H1 (cell line): ENCODE measurements at regions not wholly inside any gene's neighbourhood (a gene's known extent, or its start where the extent isn't known, plus 50 kb on each side); places are given as distances from the start of the nearest gene placed in this dataset.

ENCODE experiments used
- CTCF ChIA-PET: fragments of 300-600 bp; sonication (Branson Sonifier 250); formaldehyde crosslinking; loops from one replicate; lab custom pipeline; 2021; ENCODE audit not compliant: partially characterized antibody; lab: Charles Lee
- POLR2A ChIA-PET: fragments of 300-600 bp; sonication (Branson Sonifier 250); formaldehyde crosslinking; loops from one replicate; lab custom pipeline; 2021; ENCODE audit warnings: inconsistent platforms; ENCODE audit not compliant: partially characterized antibody; lab: Charles Lee
- DNase-seq, 2 experiments: peaks; one replicate each; pipeline versions ENCODE4 v3.0.0 to v3.0.0-alpha.2; 2010 to 2022; ENCODE audit warnings: low spot score in 2 of 2, low read depth in 1 of 2, mixed read lengths in 1 of 2
- FAIRE-seq: peaks from 2 replicates; lab custom pipeline; 2011; peaks lifted over from hg19 to GRCh38; lab: Jason Lieb, UNC
- H2AFZ ChIP-seq: 2 replicates; pipeline ENCODE4 v1.8.1; 2012; ENCODE audit warnings: low read length, inconsistent platforms
- H2AK5ac ChIP-seq: 2 replicates; pipeline ENCODE4 v1.6.1; 2013; ENCODE audit warnings: low read depth, low read length
- H2BK120ac ChIP-seq: replicated peaks from 2 replicates; pipeline ENCODE3; 2013; ENCODE audit warnings: low read depth, low read length, inconsistent platforms
- H2BK12ac ChIP-seq: 2 replicates; pipeline ENCODE4 v1.6.1; 2013; ENCODE audit warnings: low read depth, low read length
- H2BK15ac ChIP-seq: 2 replicates; pipeline ENCODE4 v1.6.1; 2013; ENCODE audit warnings: low read length
- H2BK20ac ChIP-seq: 2 replicates; pipeline ENCODE4 v1.6.1; 2013; ENCODE audit warnings: low read length
- H2BK5ac ChIP-seq: 2 replicates; pipeline ENCODE4 v1.6.1; 2013; ENCODE audit warnings: low read depth, low read length
- H3K14ac ChIP-seq: 2 replicates; pipeline ENCODE4 v1.6.1; 2013; ENCODE audit warnings: inconsistent platforms; ENCODE audit not compliant: insufficient read length
- H3K18ac ChIP-seq: 2 replicates; pipeline ENCODE4 v1.6.1; 2013; ENCODE audit warnings: low read length; ENCODE audit errors: extremely low read depth
- H3K23ac ChIP-seq: 2 replicates; pipeline ENCODE4 v1.6.1; 2013; ENCODE audit warnings: inconsistent platforms; ENCODE audit not compliant: insufficient read length
- H3K23me2 ChIP-seq: 2 replicates; pipeline ENCODE4 v1.6.1; 2013; ENCODE audit warnings: low read depth, low read length
- H3K27ac ChIP-seq: 2 replicates; pipeline ENCODE4 v1.6.1; 2011; ENCODE audit warnings: low read depth, low read length, inconsistent platforms
- H3K27me3 ChIP-seq, 4 experiments: replicated peaks in 1 of 4; 1 replicate in 1 of 4; 2 replicates in 3 of 4; pipeline versions ENCODE4 v1.6.1 to v1.8.1; 2011 to 2013; ENCODE audit warnings: low read length in 3 of 4, mild to moderate bottlenecking in 3 of 4, inconsistent platforms in 2 of 4, mixed read lengths in 2 of 4, moderate library complexity in 1 of 4; ENCODE audit not compliant: control insufficient read depth in 3 of 4, insufficient read depth in 3 of 4; ENCODE audit errors: extremely low read depth in 1 of 4
- H3K36me3 ChIP-seq, 4 experiments: 2 replicates each; pipeline versions ENCODE4 v1.6.1 to v1.8.1; 2011 to 2013; ENCODE audit warnings: mild to moderate bottlenecking in 4 of 4, low read length in 3 of 4, moderate library complexity in 2 of 4, control low read depth in 1 of 4, inconsistent platforms in 1 of 4; ENCODE audit not compliant: insufficient read depth in 4 of 4, control insufficient read depth in 2 of 4
- H3K4ac ChIP-seq: replicated peaks from 2 replicates; pipeline ENCODE3; 2013; ENCODE audit warnings: low read length, low read depth, mixed read lengths, inconsistent platforms; ENCODE audit not compliant: insufficient read length
- H3K4me1 ChIP-seq, 4 experiments: replicated peaks in 1 of 4; 1 replicate in 1 of 4; 2 replicates in 3 of 4; pipeline versions ENCODE4 v1.6.1 to v1.8.1; 2011 to 2013; ENCODE audit warnings: low read length in 3 of 4, inconsistent platforms in 2 of 4, mixed read lengths in 1 of 4; ENCODE audit not compliant: insufficient read depth in 4 of 4, control insufficient read depth in 3 of 4
- H3K4me2 ChIP-seq, 2 experiments: 2 replicates each; pipeline versions ENCODE4 v1.6.1 to v1.8.1; 2011 to 2013; ENCODE audit warnings: low read depth in 2 of 2, low read length in 2 of 2, control low read depth in 1 of 2, inconsistent platforms in 1 of 2, mild to moderate bottlenecking in 1 of 2; ENCODE audit not compliant: insufficient read depth in 1 of 2
- H3K4me3 ChIP-seq, 4 experiments: fragments of 200-600, 300-600 bp in 1 of 4; sonication (generic), shearing (Covaris generic), sonication (Bioruptor Twin) in 1 of 4; 2 replicates each; pipeline versions ENCODE4 v1.5.1 to v1.8.1; 2011 to 2016; ENCODE audit warnings: low read length in 4 of 4, low read depth in 3 of 4, control low read depth in 2 of 4, inconsistent platforms in 2 of 4, mild to moderate bottlenecking in 2 of 4, mixed read lengths in 1 of 4, moderate library complexity in 1 of 4; ENCODE audit not compliant: insufficient read depth in 2 of 4; ENCODE audit errors: extremely low read depth in 1 of 4
- H3K56ac ChIP-seq: replicated peaks from 2 replicates; pipeline ENCODE3; 2013; ENCODE audit warnings: low read depth, mild to moderate bottlenecking, mixed read lengths, low read length, inconsistent platforms; ENCODE audit not compliant: insufficient read length
- H3K79me1 ChIP-seq: 2 replicates; pipeline ENCODE4 v1.6.1; 2013; ENCODE audit warnings: low read depth, low read length, control low read depth
- H3K79me2 ChIP-seq, 2 experiments: 2 replicates each; pipeline versions ENCODE4 v1.6.1 to v1.8.1; 2012 to 2013; ENCODE audit warnings: low read length in 2 of 2, mild to moderate bottlenecking in 2 of 2, inconsistent platforms in 1 of 2; ENCODE audit not compliant: insufficient read depth in 2 of 2, control insufficient read depth in 1 of 2
- H3K9ac ChIP-seq, 4 experiments: replicated peaks in 1 of 4; 1 replicate in 1 of 4; 2 replicates in 3 of 4; pipeline versions ENCODE4 v1.6.1 to v1.8.1; 2011 to 2013; ENCODE audit warnings: low read depth in 3 of 4, low read length in 3 of 4, control low read depth in 2 of 4, mild to moderate bottlenecking in 2 of 4, moderate library complexity in 2 of 4, inconsistent platforms in 1 of 4; ENCODE audit errors: extremely low read depth in 1 of 4
- H3K9me3 ChIP-seq, 2 experiments: 2 replicates each; pipeline versions ENCODE4 v1.6.1 to v1.8.1; 2012 to 2013; ENCODE audit warnings: mild to moderate bottlenecking in 2 of 2, moderate library complexity in 2 of 2, control low read depth in 1 of 2, inconsistent platforms in 1 of 2, low read depth in 1 of 2, low read length in 1 of 2, mixed read lengths in 1 of 2; ENCODE audit not compliant: insufficient read depth in 2 of 2
- H4K20me1 ChIP-seq, 2 experiments: replicated peaks in 1 of 2; 2 replicates each; pipeline versions ENCODE3 to v1.8.1; 2011 to 2013; ENCODE audit warnings: inconsistent platforms in 2 of 2, low read length in 2 of 2, mild to moderate bottlenecking in 1 of 2; ENCODE audit not compliant: insufficient read depth in 2 of 2, control insufficient read depth in 1 of 2
- H4K5ac ChIP-seq: 2 replicates; pipeline ENCODE4 v1.6.1; 2013; ENCODE audit warnings: low read length, low read depth, mixed read lengths, inconsistent platforms; ENCODE audit not compliant: insufficient read length
- H4K8ac ChIP-seq: 2 replicates; pipeline ENCODE4 v1.8.0; 2013; ENCODE audit warnings: mild to moderate bottlenecking, moderate library complexity, low read length, inconsistent platforms; ENCODE audit not compliant: insufficient read depth; ENCODE audit errors: extremely low read depth
- H4K91ac ChIP-seq: replicated peaks from 2 replicates; pipeline ENCODE3; 2013; ENCODE audit warnings: low read length, mixed read lengths, inconsistent platforms; ENCODE audit not compliant: insufficient read length
- CHD2 ChIP-seq: IDR thresholded peaks from 2 replicates; pipeline ENCODE4 v1.6.1; 2012; ENCODE audit warnings: low read length, improper control_type of control experiment
- EGR1 ChIP-seq: IDR thresholded peaks from 2 replicates; pipeline ENCODE4 v1.6.1; 2011; ENCODE audit warnings: low read depth, low read length, borderline replicate concordance
- POLR2AphosphoS5 ChIP-seq: IDR thresholded peaks from 2 replicates; pipeline ENCODE4 v1.6.1; 2011; ENCODE audit warnings: low read depth, low read length
- POU5F1 ChIP-seq: IDR thresholded peaks from 2 replicates; pipeline ENCODE4 v1.6.1; 2011; ENCODE audit warnings: low read depth, mild to moderate bottlenecking, low read length, moderate library complexity
- SIRT6 ChIP-seq: IDR thresholded peaks from one replicate; pipeline ENCODE4 v1.7.1; 2012; ENCODE audit warnings: low read length, inconsistent platforms
- TBP ChIP-seq: IDR thresholded peaks from 2 replicates; pipeline ENCODE4 v1.6.1; 2011; ENCODE audit warnings: low read depth, low read length, improper control_type of control experiment
- WGBS, 2 experiments: shearing (Covaris generic) in 1 of 2; methylation state at CpG; one replicate each; pipeline versions ENCODE4 v1.1.6 to v1.1.7; 2013 to 2015; ENCODE audit warnings: low lambda C conversion rate in 2 of 2, mixed read lengths in 2 of 2, inconsistent platforms in 1 of 2, low coverage in 1 of 2, missing lambda C conversion rate in 1 of 2; ENCODE audit not compliant: insufficient replicate concordance in 2 of 2, insufficient coverage in 1 of 2, insufficient read length in 1 of 2; ENCODE audit errors: extremely low coverage in 1 of 2, missing lambda C conversion rate in 1 of 2; 5-methylcytosine and 5-hydroxymethylcytosine counted together

DNA sequence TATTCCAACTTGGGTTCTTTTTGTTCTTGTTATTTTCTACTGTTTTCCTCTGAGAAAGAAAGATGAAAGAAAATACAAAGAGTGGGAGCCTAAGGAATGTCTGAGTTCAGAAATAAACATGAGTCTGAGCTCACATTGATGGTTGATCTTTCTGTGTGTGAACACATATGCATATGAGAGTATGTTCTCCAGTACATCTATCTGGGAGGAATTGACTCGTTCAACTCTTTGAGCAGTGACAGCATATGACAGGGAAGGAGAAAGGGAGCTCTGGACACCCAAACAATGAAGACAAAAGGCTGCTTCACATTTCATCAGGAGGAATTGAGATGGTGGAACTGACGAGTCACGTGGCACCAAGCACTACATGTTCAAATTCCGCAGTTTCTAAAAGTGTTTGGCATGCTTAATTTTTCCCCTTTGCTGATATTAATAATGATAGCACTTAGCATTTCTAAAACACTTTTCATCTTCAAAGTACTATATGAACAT lies 229.8 kb upstream of the ACVR2A start:
- no peak overlapping the region for H3K14ac ChIP-seq
- no peak overlapping the region for H3K18ac ChIP-seq
- no peak overlapping the region for H3K23ac ChIP-seq
- no peak for TF ChIP-seq TBP
- TF ChIP-seq EGR1 = no peak
- TF ChIP-seq POU5F1 = no peak
- no peak for TF ChIP-seq SIRT6
- TF ChIP-seq POLR2AphosphoS5 = no peak
- TF ChIP-seq CHD2 = no peak
- ChIA-PET POLR2A (no interaction called here), CTCF (interaction anchor here (0.9 to 1.7 kb wide), 3 partner anchors 10 to 296 kb away, joined by 3 to 5 read pairs (median 5); no protein-coding TSS in a partner anchor)
- H3K27me3 ChIP-seq = no peaks in the 10 kb centered on the region
- no peak overlapping the region for H4K8ac ChIP-seq
- no peak overlapping the region for H2BK5ac ChIP-seq
- no peak overlapping the region for H3K27ac ChIP-seq
- no peak overlapping the region for H4K91ac ChIP-seq
- no peak for FAIRE-seq
- H3K79me2 ChIP-seq = no peaks in the 10 kb centered on the region
- no peak overlapping the region for H3K4me2 ChIP-seq
- H3K9me3 ChIP-seq = no peaks in the 10 kb centered on the region
- no peak overlapping the region for H3K56ac ChIP-seq
- H4K20me1 ChIP-seq = no peaks in the 10 kb centered on the region
- H3K36me3 ChIP-seq = no peaks in the 10 kb centered on the region
- H3K4me1 ChIP-seq = peaks cover 0 to 3% (median 0%) of the 10 kb centered on the region in 4 experiments; a peak in 1 of 7 replicates
- H3K9ac ChIP-seq = no peak overlapping the region
- H2AK5ac ChIP-seq = no peak overlapping the region
- WGBS, 2 experiments = 97% methylated on average over 4 of the region's 4 CpGs; no CpG with 5 or more reads in 1 of the 2 experiments
- no peak overlapping the region for H4K5ac ChIP-seq
- H2BK15ac ChIP-seq = no peak overlapping the region
- H3K79me1 ChIP-seq = no peaks in the 10 kb centered on the region
- H3K4ac ChIP-seq = no peak overlapping the region
- H2BK120ac ChIP-seq = no peak overlapping the region
- no peaks in the 10 kb centered on the region for H3K23me2 ChIP-seq
- H2BK20ac ChIP-seq = no peak overlapping the region
- H2BK12ac ChIP-seq = no peak overlapping the region
- DNase-seq = no peak
- H2AFZ ChIP-seq = no peak overlapping the region
- no peak overlapping the region for H3K4me3 ChIP-seq
